ENCODE measurements at regions not wholly inside any gene's neighbourhood (a gene's known extent, or its start where the extent isn't known, plus 50 kb on each side); places are given as distances from the start of the nearest gene placed in this dataset.

DNA sequence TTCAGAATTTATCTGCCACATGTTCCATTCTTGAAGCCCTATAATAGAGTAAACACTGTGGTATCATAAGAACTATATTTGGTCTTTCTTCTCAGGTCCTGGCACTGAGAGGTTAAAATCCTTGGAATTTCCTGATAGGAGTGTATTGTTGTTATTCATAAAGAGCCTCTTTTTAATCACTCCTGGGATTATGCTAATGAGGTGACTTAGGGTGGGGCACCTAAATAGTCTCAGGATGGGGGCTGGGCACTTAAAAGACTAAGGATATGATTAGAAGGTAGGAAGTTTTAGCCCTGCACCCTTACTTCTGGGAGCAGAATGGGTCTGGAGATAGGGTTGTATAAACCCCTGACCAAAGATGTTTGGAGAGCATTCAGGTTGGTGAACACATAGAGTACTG lies 755.2 kb upstream of the TENM4 start:
- intact Hi-C loops (cut with micrococcal nuclease) = no loop called here

DNA sequence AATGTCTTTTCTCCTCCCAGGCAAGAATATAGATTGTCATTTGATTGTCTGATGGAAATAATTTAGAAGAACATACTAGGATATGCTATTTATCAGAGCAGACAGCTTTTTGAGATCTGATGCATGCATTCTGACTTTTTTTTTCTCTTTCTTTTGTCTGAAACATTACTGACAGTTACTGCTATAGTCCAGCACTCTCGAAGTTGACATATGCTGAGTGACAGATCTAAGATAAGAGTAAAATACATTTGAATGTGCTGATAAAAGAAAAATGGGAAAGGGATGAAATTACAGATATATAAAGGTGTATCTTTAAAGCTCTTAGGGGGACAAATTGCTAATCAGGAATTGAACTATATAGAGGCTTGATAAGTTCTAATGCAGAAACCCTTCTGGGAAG lies 753.8 kb upstream of the TENM4 start:
- intact Hi-C loops (cut with micrococcal nuclease) = no loop called here

DNA sequence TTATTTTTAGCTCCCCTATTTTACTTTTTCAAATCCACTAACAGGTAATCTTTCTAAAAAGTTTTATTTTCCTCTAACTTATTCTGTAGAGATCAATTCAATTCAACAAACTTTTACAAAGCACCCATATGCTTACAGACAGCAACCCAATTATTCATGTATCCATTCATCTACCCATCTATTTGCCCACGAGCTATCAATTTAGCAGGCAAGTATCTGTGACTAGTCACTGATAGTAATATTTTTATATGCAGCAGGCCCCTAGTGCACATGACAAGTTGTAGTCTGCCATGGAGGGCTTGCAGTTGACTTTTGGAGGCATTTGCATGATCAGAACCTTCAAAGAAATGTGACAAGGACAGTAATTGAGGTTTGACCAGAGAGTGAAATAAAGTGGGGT lies 753.2 kb upstream of the TENM4 start:
- intact Hi-C loops (cut with micrococcal nuclease) = no loop called here

DNA sequence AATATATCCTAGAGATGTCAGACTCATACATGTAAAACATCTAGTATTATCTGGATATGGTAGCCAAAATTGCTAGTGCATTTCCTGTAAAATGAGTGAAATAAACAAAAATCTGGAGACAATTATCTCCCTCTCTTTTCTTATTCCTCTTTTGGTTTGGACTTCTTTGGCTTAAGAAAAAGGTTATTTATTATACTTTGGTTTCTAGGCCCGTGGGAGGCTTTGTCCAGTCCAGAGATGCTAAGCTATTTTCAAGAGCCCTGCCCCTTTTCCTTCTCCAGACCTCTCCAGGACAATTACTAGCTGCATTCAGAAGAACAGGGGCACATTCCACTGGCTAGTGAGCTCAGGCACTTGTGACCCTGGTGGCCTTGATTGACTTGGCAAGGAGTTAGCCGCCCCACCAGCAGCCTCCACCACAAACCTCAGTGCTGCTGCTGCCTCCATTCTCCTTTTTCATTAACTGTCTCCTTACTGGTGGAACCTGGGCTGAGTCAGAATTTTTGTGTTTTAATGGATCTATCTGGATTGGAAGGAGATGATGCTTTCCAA lies 747.3 kb upstream of the TENM4 start:
- intact Hi-C loops (cut with micrococcal nuclease) = no loop called here

DNA sequence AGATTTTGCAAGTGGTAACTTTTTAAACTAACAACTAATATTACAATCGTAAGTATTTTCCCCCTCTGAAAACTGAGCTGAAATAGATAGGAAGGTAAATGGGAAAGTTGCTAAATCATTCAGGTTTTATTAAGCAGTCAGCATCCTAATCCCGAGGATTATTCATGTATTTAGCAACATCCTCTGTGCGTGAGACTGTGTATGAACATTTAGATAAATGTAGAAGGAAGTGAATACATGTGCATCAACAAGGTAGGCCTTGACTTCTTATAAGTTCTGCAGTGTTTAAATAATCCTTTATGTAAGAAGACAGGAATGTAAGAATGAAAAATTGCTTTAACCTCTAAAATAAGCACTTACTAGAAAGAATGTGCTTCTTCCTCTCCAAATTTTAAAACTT lies 745.9 kb upstream of the TENM4 start:
- intact Hi-C loops (cut with micrococcal nuclease) = no loop called here

DNA sequence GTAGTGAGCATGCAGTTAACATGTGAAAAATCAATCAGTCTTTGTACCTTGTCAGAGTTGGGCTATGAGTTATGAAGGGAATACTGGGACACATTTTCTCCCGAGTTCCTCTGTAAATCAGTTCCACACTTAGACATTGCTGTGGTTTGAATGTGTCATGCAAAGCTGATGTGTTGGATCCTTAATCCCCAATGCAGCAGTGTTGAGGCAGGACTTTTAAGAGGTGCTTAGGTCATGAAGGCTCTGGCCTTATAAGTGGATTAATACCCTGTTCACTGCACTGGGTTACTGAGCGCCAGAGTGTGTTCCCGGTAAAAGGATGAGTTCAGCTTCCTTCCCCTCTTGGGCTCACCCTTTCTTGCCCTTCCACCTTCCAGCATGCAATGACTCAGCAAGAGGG lies 742.1 kb upstream of the TENM4 start:
- intact Hi-C loops (cut with micrococcal nuclease) = no loop called here

DNA sequence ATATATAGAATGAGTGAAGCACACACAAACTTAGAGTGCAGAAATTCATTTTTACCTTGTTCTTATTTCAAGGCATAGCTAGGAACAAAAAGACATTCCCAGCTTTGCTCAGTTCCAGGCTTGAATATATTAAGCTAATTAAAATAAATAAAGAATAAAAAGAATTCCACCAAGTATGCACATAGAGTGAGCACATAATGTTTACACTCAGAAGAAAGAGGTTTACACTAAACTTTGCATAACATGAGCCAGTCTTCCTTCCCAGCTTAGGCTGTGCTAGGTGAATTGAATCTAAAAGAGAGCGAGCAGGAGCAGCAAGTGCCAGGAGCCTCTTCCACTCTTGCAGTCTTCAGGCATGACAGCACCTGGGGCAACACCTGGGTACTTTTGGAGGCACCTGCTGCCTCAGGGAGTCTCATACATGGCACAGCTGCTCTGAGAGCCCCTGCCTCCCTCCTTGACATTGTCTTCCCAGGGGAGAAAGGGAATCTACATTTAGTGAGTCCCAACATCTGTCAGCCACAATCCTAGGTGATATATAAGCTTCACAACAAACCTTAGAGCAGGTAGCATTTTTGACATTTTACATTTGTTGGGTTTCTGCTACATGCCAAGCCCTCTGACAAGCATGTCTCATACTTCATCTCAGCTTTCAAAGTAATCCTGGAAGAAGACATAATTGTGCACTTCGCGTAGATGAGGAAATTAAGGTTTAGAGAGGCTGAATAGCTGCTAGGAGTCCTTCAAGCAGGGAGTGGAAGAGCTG lies 732.7 kb upstream of the TENM4 start:
- intact Hi-C loops (cut with micrococcal nuclease) = no loop called here

DNA sequence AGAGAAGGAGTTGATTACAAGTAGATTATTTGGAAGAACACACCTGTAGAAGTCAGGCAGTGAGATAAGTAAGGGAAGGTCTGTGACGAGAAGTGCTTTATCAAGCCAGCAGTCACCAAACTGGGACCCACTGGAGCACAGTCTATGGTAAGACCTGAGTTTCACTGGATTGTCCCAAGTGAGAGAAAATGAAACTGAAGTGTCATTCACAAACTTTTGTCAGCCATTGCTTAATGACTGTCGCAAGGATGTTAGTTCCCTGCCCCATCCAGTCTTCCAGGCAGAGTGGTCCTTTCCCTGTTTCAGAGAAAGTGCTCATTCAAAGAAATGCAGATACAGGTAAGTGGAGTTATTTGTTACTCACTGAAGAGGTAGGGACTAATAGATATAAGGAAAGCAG lies 728.0 kb upstream of the TENM4 start:
- intact Hi-C loops (cut with micrococcal nuclease) = no loop called here

DNA sequence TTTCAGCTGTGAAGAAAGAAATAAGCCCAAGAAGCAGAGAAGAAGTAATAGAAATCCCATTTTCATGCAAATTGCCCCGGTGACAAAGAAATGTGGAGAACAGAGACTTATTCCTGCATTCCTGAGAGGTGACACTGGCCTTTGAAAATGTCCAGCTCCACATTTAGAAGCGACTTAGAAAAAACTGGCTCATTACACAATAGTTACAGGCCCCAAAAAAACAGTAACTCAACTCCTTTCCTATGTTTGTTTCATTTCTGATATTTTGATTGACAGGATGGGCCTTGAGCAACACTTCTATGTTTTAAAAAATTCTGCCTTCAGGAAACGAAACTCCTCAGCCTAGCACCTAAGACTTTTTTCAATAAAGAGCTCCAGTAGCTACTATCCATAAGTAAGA lies 726.9 kb upstream of the TENM4 start:
- intact Hi-C loops (cut with micrococcal nuclease) = no loop called here

DNA sequence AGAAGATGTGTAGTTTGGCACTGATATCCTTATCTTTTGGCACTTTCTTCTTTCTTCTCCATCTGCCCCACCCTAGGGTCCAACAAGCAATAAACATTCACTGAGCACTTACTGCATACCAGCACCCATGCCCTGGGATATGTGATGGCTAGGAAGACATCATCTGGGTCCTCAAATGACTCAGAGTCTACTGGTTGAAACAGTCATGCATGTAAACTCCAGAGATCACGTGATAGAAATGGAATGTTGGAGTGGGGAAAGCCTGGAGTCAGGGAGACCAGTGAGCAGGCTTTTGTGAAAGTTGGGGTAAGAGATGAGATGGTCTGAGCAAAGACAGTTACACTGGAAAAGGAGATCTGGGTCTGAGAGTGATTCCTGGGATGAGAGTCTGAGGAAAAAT lies 724.9 kb upstream of the TENM4 start:
- intact Hi-C loops (cut with micrococcal nuclease) = no loop called here

DNA sequence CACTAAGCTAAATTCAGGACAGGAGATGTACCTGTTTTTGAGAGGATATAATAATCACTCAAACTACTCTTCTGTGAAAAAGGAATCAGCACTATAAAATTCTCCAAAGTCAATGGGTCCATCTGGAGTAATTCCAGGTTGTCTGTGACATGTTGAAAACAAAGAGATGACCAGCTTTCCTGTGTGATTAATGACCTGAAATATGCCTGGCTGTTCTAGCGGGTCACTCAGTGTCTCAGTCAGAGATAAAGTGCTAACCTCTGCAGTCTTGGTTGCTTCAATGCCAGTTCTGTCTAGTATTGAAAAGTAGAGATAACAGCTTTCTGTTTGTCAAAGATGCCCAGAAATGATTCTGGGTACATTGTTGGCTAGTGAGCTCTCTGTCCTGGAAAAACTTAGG lies 722.6 kb upstream of the TENM4 start:
- intact Hi-C loops (cut with micrococcal nuclease) = no loop called here

DNA sequence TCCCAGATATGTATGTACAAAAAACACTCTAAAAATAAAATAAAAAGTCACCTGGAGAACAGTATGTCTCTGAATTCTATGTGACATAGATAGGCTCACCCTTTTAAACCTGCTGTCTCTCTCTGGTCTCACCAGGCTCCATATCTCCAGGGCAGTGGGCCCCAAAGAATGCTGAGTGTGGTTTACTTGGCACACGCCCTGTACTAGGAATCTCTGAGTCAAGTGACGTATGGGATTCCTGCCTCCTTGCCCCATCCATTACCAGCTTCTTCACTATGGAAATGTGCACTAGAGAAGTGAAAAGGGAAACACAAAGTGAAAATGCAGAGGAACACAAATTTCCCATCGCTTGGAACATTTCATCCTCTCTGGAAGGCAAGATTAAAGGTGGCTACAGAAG lies 722.2 kb upstream of the TENM4 start:
- intact Hi-C loops (cut with micrococcal nuclease) = no loop called here

DNA sequence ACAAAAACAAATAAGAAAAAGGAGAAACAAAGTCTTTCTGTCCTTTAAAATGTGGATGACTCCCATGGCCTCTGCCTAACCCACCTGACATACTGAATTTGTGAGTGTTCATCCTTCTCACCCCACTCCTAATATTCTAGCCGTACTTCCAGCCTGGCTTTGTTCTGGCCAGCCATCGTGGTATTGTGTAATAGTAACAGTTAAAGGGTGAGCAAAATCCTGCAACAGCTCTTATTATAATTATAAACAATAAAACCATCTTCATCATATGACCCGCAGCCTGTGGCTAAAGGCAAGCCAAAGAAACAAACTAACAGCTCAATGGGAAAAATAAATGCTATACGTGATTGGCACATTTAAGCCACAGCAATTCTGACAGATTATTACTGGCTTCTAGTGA lies 721.6 kb upstream of the TENM4 start:
- intact Hi-C loops (cut with micrococcal nuclease) = no loop called here

DNA sequence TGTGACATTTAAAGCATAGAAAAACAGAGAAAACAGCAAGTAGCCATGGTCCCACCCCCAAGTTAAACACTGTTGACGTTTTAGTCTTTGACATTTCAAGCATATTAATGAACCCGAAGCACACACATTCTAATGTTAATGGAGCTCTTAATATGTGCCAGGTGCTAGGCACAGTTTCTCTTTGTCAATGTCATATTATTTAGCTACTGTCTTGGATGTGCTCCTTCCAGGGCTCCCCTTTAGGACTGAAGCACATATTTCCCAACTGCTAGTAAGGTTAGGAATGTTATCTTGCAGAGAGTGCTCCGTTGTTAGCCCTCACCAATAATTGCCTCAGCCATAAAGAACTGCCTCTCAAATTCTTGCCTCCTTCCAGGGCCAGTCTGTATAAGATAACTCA lies 716.6 kb upstream of the TENM4 start:
- intact Hi-C loops (cut with micrococcal nuclease) = loop anchor here (10.0 kb wide), 1 partner anchor 1513 kb away; no protein-coding TSS in a partner anchor

DNA sequence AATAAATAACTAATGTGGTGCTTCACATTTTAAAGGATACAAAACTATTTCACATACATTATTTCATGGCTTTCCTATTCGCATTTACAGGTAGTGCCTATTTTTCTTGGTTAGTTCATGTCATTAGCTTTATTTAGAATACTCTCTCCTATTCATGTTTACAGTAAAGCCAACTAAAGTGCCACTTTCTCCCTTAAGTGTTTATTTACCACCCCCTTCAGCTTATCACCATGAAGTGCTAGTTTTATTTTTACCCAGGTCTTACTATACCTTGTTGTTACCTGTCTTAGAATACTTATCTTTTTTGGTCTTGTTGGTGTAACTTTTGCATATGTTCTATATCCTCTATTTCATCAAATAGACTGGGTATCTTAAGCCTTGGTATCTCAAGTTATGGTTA lies 715.2 kb upstream of the TENM4 start:
- intact Hi-C loops (cut with micrococcal nuclease) = loop anchor here (10.0 kb wide), 1 partner anchor 1511 kb away; no protein-coding TSS in a partner anchor

DNA sequence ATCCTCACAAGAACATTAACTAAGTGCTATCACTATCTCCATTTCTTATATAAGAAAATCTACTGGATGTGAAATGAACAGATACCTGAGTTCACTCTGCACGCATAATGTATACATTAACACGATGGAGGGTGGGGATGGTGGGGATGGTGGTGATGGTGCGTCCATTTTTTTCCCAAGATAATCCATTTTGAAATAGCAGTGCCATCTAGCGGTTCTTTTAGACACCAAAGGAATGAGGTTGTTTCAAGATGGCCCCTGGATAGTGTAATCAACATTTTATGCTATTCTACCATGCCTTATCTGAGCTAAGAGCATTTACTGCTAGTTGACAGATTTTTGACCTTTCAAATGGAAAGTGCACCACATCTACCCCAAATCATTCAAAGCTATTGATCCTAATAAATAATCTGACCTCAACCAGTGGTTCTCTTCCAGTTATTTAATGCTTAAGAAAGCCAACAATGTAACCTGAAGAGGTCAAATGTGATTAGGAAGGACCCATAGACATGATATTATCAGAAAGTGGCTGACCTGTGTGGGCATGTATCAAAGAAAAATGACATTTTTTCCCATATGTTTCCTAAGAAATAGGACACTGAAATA lies 714.7 kb upstream of the TENM4 start:
- intact Hi-C loops (cut with micrococcal nuclease) = loop anchor here (10.0 kb wide), 1 partner anchor 1511 kb away; no protein-coding TSS in a partner anchor

DNA sequence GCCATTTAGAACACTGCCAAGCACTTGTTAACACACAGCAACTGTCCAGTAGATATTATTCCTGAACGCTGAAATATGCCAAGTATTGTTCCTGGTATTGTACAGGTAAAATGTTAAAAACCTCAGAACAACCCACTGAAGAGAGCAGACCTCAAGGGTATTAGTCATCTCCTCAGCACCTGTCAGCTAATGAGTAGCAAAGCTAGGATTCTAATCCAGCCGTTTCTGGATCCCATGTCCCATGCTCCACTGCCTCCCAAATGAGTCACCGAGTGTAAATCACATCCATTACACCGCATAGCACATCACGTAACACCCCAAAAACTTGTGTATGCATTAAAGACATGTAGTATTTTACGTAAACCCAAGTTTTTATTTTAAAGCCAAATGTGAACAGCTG lies 705.4 kb upstream of the TENM4 start:
- intact Hi-C loops (cut with micrococcal nuclease) = no loop called here

DNA sequence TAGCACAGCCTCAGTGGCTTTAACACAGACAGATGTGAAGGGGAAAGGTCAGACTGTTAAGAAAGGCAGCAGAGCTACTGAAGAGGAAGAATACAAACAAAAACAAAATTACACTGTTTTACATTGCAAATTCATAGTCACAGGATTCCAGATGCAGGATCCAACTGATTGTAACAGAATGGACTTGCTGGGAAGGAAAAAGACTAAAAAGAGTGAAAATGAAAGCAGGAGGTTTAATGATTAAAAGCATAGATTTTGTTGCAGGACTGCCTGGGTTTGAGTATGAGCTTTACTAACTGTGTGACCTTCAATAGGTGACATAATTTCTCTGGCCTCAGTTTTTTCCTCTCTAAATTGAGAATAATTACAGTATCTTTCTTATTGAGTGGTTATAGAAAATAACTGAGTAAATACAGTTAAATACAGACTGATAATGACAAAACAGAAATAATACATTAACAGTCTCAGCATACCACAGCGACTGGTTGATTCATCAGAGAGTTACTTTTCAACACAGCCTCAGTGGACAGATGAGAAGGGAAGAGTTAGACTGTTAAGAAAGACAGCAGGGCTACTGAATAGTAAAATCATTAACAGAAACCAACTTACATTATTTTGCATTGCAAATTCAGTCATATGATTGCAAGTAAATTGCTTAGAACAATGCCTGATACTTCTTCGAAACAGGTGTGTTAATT lies 704.2 kb upstream of the TENM4 start:
- intact Hi-C loops (cut with micrococcal nuclease) = no loop called here

DNA sequence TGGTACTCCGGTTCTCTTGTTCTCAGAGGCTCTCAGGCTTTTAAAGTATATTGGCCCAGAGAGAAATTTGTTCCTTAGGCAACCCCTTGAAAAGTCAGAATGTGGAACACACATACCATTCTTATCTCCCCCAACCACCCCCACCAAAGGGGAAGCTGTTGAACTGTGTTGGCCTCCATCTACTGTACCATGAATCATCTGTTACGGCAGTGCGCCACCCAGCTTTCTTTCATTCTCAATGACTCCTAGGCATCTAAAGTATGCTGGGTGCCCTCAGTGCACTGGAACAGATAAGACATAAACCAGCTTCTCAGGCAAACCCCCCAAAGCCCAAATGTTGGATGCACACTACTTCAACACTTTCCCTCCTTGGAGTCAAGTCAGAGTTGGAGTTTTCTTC lies 696.2 kb upstream of the TENM4 start:
- intact Hi-C loops (cut with micrococcal nuclease) = no loop called here

DNA sequence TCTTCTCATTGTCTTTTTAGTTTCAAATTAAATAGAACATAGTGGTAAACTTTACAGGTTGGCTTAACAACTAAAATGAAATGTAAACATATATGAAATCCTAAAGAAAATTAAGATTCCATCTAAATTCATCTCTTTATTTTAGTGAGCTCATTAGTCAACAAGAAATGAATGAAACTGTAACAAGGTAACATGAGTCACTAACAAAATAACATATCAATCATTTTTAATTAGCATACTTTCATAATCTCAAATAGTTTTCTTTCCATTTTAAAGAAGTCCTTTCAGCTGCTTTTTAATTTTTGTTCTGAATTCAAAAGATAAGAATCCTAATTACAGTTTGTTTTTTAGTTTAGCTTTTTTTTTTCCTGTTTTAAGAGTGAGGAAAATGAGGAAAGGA lies 688.6 kb upstream of the TENM4 start:
- intact Hi-C loops (cut with micrococcal nuclease) = no loop called here

DNA sequence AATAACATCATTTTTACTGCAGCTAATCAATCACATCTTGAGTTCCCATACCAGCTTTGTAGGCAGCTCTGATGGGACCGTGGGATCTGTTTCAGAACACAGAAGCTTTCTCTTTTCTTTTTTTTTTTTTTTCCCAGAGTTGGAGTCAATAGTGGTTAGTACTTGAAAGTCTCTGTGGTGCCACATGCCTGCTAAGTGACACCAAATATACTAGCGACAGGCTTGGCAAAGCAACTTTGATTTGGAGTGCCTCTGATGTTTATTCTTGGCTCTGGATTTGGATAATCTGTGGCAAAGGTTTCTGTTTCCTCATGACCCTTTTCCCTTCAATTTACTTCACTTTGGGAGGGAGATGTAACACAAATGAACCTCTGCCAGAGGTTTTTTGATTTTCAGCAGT lies 681.4 kb upstream of the TENM4 start:
- intact Hi-C loops (cut with micrococcal nuclease) = no loop called here

DNA sequence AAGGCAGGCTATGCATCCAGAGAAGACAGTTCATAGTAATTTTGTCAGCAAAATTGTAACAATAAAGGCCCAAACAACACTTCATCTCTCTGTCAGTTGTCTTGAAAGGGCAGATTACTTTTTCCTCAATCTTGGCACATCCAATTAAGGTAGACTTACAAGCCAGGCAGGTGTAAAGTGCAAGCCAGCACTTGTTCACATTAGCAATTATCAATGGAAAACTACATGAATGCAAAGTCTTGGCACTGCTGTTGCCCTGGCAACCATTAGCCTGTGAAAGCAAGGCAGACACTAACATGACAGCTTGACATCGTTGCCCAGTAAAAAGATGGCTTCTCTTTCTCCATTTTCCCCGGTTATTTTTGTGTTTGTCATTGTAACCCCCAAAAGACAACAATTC lies 677.2 kb upstream of the TENM4 start:
- intact Hi-C loops (cut with micrococcal nuclease) = no loop called here
